ENCODE measurements at regions not wholly inside any gene's neighbourhood (a gene's known extent, or its start where the extent isn't known, plus 50 kb on each side); places are given as distances from the start of the nearest gene placed in this dataset.
"Not testable (repeated sequence)": the region's sequence is repeated elsewhere in the genome, so short reads cannot be mapped to it uniquely, and the experiment has no call there.

DNA sequence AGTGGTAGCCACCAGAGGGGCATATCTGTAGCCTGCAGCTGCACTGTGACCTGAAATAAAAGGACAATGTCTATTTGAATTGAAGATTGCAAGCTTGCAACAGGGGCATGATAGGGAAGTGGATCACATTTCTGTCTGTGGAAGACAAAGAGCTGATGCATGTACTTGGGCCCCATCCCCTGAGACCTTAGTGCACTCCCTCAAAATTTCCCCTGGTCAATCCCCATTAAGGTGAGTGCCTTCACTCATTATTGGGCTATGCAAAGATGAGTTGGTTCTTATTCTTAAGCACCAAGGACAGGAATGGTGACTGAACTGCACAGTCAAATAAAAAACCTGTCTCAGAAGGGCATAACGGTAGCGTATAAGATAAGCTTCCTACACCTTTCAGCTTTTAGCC lies 273.1 kb upstream of the ARSJ start:
- DNase-seq = no peak

DNA sequence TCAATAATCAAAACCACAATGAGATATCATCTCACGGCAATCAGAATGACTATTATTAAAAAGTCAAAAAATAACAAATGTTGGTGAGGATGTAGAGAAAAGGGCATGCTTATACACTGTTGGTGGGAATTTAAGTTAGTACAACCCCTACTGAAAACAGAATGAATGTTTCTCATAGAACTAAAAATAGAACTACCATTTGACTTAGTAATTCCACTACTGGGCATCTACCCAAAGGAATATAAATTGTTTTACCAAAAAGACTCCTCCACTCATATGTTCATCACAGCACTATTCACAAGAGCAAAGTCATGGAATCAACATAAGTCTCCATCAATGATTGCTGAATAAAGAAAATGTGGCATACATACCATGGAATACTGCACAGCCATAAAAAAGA lies 278.1 kb upstream of the ARSJ start:
- no peak for DNase-seq

DNA sequence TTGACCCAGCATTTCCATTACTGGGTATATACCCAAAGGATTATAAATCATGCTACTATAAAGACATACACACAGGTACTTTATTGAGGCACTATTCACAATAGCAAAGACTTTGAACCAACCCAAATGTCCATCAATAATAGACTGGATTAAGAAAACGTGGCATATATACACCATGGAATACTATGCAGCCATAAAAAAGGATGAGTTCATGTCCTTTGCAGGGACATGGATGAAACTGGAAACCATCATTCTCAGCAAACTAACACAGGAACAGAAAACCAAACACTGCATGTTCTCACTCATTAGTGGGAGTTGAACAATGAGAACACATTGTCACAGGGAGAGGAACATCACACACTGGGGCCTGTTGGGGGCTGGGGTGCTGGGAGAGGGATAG lies 283.0 kb upstream of the ARSJ start:
- DNase-seq = not testable (repeated sequence)

DNA sequence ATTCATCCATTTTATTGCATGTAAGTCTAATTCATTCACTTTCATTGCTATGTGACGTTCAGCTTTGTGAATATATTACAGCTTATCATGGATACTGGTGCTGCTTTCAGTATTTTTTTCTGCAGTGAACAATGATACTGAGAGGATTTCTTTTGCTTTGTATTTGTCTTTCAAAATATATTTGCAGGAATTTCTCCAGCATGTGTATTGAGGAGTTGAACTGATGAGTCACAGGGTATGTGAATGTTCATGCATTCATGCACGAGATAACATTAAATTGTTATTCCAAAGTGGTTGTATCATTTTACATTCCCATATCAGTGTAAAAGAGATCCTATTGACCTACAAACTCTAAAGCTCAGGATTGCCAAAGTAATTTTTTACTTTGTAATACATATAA lies 283.8 kb upstream of the ARSJ start:
- no peak for DNase-seq

DNA sequence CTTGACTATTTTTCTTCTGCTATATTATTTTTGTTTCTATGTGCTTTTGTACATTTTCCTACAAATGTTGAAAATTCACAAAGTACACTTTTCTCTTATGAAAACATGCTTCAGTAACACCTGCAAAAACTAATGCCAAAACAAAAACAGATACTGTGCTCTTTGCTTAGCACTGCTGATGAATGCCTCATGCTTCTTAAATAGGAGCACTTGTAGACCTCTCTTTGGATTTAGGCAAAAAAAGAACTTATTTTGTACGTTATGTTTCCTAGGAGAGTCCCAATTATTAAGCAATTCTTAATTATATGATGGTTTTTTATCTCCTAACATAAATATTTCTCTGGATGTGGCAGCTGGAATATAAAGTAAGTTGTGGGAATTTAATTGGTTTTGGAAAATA lies 285.0 kb upstream of the ARSJ start:
- no peak for DNase-seq

DNA sequence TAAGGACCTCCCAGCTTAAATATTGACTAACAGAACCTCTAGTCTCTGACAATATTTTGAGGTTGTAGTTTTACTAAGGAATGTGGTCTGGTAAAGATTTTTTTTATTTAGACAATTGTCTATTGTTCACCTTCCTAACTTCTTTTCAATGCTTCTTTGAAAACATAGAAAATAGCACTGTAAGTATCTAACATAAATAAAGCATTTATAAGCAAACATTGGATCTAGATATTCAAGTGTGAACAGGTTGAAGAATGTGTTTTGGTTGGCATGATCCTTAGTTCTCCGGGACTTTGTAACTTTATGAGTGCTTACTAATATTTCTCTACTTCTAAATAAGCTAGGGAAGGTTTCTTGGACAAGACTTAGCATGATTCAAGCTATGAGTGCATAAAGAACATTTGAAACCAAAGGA lies 285.4 kb upstream of the ARSJ start:
- no peak for DNase-seq

DNA sequence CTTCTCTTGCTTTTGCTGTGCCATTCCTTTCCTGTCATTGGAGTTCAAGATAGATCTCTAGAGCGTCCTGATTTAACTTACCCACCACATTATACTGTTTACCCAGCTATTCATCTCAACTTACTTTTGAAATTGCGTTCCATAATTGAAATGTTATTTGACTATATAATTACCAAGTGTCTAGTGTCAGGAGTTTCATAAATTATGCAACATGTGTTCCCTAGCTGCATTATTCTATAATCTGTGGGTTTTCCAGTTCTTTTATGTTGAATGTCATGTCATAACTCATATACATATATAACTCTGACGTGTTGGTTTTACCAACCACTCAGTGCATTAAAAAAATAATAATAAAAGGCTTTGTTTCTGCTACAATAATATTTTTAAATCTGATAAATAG lies 285.9 kb upstream of the ARSJ start:
- peak; percentile 51 for DNase-seq

DNA sequence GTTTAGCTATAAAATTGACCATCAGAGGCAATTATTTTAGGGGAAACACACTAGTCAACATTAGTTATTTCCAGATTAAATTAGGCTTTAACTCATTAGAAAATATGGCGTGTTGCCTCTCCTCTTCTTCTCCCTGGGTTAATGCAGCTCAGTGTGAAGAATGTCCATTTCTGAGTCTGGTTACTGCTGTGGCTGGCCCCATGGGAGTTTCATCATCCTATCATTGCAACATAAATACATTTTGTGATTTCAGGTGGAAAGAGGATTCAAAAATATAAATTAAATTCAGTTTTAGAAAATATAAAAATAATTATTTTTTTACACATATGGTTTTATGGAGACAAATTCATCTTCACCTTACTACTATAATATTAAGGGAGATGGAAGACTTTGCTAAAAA lies 288.5 kb upstream of the ARSJ start:
- no peak for DNase-seq

DNA sequence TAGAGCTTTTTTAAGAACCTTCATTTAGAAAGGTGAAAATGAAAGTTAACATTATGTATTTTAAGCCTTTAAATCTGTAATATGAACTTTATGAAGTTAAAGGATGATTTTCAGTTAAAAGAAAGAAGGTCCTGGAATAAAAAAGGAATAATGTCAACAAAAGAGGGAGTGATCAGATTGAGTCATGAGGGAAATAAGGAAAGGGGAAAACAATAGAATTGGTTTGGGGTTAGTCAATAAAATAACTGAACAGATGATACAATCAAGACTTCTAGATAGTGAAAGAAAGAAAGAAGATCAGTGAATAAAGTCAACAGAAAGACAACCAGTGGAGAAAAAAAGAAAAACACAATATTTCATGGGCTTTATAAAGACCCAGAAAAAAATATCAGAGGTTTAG lies 291.6 kb upstream of the ARSJ start:
- no peak for DNase-seq

DNA sequence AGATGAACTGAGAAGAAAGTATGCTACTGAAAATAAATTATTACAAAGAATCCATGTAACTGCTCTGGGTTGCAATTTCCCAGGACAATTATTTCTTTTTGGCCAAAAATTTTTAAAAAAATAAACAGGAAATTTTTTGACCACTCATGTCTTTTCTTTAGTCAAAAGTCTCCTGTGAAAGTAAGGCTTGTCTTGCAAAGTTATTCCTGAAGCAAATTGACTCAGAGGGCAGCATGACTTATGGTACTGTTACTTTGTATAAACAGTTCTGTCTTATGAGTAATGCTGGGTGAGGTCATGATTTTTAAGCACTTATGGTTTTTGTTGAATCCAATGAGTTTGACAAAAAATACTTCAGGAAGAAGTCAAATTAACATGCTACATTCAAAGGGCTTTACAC lies 292.8 kb upstream of the ARSJ start:
- no peak for DNase-seq

DNA sequence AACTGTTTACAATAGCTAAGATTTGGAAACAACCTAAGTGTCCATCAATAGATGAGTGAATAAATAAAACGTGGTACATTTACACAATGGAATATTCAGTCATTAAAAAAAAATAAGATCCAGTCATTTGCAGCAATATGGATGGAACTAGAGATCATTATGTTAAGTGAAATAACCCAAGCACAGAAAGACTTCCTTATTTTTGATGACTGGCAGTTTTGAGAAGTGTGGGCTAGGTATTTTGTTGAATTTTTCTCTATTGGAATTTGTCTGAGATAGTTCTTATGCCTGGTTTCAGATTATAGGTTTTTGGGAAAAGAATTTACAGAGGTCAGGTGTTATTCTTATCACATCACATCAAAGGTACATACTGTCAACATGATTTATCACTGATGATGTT lies 293.8 kb upstream of the ARSJ start:
- no peak for DNase-seq

DNA sequence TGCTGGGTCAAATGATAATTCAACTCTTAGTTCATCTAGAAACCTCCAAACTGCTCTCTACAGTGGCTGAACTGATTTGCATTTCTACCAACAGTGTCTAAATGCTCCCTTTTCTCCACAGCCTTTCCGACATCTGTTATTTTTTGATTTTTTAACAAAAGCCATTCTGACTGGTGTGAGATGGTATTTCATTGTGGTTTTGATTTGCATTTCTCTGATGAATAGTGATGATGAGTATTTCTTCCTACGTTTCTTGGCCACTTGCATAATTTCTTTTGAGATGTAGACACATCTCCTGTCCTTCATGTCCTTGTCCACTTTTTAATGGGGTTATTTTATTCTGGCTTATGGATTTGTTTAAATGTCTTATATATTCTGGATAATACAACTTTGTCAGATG lies 298.2 kb upstream of the ARSJ start:
- no peak for DNase-seq

DNA sequence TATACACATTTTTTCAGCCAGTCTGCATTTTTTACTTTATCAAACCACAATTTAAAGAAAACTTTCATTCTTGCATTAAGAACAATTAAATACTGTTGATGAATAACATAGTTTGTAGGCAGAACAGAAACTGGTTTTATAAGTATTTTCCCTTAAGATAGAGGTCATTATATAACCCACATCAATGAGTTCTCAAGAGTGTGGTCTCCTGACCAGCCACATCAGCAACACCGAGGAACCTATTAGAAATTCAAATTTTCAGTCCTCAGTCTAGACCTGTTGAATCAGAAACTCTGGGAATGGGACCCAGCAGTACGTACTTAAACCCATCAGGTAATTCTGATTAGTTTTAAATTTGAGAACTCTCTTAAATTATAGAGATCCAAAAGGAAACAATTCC lies 299.6 kb upstream of the ARSJ start:
- DNase-seq = no peak

DNA sequence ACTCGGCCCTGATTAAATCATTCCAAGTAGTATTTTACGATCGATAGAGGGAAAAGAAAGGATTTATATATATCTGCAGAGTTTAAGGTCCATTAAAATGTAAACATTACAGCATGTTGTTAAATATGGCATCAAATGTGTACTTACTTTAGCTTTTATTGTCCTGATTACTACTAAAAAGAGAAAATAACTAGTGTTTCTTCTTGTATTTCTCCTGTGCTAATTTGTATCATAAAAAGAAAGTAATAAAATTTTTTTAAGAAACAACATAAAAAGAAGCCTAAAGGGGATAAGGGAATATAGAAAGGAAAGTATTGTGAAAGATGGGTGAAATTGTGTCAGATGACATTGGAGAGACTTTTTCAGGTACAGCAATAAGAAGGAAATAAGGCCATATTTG lies 300.3 kb upstream of the ARSJ start:
- DNase-seq = no peak

DNA sequence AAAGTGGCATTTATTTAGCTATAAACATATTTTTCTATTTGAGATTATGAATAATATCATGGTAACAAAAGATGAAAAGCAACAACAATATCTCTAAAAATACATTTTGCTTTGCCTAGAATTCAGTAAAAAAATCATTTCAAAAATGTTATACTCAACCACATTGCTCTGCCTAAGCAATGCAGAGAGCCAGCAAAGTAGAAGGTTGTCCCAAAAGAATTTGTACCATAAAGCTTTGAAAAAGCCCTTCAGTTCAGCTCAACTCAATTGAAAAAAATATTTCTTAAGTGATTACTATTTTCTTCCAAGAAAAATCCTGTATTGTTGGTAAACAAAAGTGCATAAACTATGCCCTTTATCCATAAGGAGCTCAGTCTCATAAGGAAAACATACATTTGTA lies 301.2 kb upstream of the ARSJ start:
- DNase-seq = no peak

DNA sequence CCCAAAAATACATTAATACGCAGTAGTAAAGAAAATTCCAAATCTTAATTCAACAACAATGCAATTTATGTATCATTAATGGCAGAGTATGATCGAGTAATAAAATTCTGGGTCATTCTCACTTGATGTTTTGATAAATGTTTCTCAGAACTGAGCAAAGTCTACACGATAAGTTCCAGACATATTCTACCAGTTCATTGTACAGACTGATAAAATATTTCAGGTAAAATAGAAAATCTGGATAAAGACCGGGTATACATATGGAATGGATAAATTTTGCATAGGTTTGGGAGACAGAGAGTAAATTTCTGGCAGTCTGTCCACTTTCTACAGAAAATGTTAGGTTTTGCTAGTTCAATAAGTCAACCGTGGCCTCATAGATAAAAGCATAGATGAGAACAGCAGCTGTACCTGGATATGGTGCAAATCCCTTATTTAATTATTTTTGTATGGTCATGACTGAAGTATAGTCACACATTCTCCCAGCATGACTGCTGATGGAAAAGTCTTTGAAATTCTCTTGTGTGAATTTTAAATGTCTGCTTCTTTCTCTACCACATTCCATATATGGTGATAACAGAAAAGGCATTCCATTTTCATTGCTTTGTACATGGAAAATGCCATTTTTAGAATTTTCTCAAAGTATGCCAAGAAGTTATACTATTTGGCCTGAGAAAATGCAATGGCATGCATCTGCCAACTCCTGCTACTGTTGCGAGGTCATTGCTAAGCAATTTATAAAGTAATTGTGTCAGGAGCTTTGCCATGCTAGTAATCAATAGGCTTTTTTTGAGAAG lies 301.9 kb upstream of the ARSJ start:
- no peak for DNase-seq

DNA sequence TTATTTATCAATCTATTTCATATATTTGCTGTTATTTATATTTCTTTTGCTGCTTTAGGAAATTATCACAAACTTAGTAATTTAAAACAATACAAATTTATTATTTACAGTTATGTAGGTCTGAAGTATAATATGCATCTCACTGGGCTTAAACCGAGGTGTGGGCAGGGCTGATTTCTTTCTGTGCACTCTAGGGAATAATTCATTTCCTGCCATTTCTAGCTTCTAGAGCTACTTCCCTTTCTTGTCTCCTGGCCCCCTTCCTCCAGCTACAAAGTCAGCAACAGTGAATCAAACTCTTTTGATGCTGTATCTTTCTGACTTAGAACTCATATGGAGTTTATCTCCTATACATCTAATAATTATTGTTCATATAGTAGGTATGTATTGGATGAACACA lies 303.5 kb upstream of the ARSJ start:
- DNase-seq = no peak

DNA sequence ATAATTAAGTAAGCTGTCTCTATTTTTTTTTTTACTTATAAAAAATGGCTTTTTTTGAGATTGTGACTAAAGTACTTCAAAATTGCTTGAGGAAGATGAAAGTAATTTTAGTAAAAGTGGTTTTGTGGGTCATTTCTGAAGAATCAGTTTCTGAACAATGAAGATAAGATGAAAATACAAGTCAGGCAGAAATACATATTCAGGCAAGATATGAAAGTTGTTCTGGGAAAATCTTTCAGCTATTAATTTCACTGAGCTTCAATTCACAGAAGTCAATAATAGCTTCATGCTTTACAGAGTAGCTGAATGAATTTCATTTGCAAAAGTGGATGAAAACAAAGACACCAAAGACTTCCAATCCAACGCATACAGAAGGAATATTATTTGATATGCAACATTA lies 305.2 kb upstream of the ARSJ start:
- no peak for DNase-seq

DNA sequence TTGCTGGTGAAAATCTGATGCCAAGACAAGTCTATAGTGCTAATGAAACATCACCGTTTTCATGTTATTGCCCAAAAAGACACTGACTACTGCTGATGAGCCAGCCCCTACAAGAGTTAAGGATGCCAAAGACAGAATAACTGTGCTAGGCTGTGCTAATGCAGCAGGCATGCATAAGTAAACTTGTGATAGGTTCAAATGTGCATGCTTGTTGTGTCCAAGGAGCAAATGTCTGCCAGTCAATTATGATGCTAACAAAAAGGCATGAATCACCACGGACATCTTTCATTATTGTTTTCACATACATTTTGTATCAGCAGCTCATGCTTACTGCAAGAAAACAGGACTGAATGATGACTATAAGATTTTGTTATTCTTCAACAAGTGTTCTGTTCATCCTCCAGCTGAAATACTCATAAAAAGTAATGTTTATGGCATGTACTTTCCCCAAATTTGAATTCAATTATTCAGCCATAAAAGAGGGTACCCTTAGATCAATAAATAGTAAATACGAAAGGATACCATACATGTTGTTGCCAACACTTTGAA lies 306.9 kb upstream of the ARSJ start:
- DNase-seq = no peak

DNA sequence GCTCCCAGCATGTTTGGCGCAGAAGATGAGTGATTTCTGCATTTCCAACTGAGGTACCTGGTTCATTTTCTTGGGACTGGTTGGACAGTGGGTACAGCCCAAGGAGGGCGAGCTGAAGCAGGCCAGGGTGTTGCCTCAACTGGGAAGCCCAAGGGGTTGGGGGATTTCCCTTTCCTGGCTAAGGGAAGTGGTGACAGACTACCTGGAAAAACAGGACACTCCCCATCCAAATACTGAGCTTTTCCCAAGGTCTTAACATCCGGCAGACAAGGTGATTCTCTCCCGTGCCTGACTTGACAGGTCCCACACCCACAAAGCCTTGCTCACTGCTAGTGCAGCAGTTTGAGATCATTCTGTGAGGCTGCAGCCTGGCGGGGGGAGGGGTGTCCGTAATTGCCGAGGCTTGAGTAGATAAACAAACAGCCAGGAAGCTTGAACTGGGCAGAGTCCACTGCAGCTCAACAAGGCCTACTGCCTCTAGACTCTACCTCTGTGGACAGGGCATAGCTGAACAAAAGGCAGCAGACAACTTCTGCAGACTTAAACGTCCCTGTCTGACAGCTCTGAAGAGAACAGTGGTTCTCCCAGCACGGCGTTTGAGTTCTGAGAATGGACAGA lies 307.7 kb upstream of the ARSJ start:
- no peak for DNase-seq

DNA sequence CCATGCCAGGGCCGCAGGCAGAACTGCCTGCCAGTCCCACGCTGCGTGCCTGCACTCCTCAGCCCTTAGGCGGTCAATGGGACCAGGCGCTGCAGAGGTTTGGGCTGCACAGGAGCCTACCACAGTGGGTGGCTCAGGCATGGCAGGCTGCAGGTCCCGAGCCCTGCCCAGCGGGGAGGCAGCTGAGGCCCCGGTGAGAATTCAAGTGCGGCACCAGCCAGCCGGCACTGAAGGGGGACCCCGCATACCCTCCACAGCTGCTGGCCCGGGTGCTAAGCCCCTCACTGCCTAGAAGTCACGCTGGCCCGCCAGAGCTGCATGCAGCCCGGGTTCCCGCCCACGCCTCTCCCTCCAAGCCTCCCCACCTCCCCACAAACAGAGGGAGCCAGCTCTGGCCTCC lies 302.5 kb upstream of the UGT8 start:
- DNase-seq = no peak

DNA sequence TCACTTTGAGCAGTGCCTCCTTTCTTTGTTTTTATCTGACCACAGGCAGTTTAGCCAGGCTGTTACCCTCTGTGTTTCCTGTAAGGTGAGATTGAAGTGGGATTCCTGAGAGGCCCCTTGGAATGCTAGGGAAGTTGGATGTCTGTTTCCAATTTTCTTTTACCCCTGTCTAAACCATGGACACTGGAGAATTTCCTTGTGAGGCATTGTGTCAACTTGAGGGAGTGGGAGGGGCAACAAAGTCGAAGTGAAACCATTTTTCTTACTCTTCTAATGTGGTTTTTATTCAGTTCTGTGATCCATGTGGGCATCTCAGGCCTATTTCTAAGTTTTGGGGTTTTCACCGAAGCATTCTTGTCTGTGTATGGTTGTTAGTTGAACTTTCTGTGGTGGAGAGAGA lies 296.1 kb upstream of the UGT8 start:
- no peak for DNase-seq

DNA sequence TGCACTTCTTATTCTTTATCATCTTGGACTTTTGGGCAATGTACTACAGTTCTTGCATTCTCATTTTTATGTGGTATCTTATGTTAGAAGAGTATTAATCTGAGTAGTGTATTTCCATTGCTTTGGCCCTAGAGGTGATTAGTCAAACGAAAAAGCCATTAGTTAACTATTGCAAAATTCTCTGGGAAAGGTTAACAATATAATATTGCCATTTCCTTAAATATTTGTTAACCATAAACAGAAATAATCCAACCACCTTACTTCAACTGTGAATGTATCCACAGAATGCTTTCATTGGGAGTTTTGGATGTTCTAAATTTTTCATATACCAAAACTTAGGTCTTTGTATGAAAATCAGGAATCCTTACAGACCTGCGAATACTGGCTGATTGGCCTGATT lies 294.6 kb upstream of the UGT8 start:
- DNase-seq = no peak

DNA sequence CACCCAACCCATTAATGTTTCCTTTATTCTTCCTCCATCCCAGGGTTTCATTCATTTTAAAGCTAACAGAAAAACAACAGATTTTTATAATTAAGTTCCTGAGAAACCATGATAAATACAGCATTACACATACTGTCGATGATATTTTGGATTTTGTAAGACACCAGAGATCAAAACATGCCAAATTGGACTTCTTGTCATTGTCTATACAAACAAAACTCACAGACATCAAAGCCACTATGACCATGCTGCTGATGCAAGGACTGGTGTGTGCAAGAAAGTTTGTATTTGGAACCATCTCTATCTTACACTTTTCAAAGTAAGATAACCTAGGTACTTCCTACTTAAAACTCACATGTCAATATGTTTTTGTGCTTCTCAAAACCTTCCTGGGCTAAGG lies 294.0 kb upstream of the UGT8 start:
- no peak for DNase-seq

DNA sequence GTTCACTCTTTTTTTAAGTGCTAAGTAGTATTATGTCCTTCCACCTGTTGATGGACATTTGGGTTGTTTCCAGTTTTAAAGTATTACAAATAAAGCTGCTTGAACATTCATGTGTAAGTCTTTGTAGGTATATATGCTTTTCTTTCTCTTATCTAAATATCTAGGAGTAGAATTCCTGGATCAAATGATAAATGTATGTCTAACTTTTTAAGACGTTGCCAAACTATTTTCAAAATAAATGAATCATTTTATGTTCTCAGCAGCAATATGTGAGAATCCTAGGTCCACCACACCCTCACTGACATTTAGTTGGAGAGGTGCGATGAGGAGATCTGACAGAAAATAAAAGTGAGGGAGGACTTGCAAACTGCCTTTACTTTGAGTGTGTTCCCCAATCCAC lies 291.7 kb upstream of the UGT8 start:
- DNase-seq = no peak

Data from NCI-H2081 treated with DMSO at 0.1 percent for 48 hours (cell line).